ENCODE measurements at regions not wholly inside any gene's neighbourhood (a gene's known extent, or its start where the extent isn't known, plus 50 kb on each side); places are given as distances from the start of the nearest gene placed in this dataset.
"Not testable (repeated sequence)": the region's sequence is repeated elsewhere in the genome, so short reads cannot be mapped to it uniquely, and the experiment has no call there.

DNA sequence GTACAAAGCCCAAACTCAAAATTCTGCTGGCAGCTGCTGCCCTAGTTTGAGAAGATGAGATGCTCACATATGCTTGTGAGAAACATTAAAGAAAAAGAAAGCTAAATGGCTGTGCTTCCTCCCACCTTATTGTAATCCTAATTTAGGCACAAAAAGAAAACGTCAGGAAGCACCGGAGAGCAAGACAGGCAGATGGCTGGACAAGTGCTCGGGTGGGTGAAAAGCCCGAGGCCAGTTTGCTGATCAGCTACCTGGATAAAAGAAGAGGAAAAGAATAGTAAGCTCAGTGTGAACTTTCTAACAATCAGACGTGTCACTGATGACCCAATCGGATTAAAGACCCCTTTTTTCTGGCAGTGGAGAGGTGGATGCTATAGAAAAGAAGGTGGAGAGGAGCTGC is 368.0 kb upstream of the ATP10A start:
- TF ChIP-seq, protein P1, sequence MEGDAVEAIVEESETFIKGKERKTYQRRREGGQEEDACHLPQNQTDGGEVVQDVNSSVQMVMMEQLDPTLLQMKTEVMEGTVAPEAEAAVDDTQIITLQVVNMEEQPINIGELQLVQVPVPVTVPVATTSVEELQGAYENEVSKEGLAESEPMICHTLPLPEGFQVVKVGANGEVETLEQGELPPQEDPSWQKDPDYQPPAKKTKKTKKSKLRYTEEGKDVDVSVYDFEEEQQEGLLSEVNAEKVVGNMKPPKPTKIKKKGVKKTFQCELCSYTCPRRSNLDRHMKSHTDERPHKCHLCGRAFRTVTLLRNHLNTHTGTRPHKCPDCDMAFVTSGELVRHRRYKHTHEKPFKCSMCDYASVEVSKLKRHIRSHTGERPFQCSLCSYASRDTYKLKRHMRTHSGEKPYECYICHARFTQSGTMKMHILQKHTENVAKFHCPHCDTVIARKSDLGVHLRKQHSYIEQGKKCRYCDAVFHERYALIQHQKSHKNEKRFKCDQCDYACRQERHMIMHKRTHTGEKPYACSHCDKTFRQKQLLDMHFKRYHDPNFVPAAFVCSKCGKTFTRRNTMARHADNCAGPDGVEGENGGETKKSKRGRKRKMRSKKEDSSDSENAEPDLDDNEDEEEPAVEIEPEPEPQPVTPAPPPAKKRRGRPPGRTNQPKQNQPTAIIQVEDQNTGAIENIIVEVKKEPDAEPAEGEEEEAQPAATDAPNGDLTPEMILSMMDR (IDR thresholded peaks at IDR 0.05; ENCODE audit: control extremely low read depth, extremely low read depth): no peak
- H3K4me3 ChIP-seq: no peak overlapping the region
- H3K9ac ChIP-seq (ENCODE audit: insufficient read depth in 1 of 2, low read length in 2 of 2): no peak overlapping the region
- H3K36me3 ChIP-seq (ENCODE audit: control insufficient read depth in 4 of 4, insufficient read depth in 4 of 4, low read length in 4 of 4): no peaks in the 10 kb centered on the region
- WGBS, 2 donors: 66 to 68% methylated on average over 6 of the region's 6 CpGs
- no peak for DNase-seq
- no peak overlapping the region for H3K27ac ChIP-seq (ENCODE audit: low read depth in 1 of 2, low read length in 1 of 2)
- H3K27me3 ChIP-seq (ENCODE audit: control insufficient read depth in 3 of 3, insufficient read depth in 3 of 3, low read length in 2 of 3): no peaks in the 10 kb centered on the region
- peaks cover 0 to 4% (median 0%) of the 10 kb centered on the region in 4 donors for H3K9me3 ChIP-seq (ENCODE audit: control insufficient read depth in 4 of 4, insufficient read depth in 3 of 4, low read length in 3 of 4)
- no peaks in the 10 kb centered on the region for H3K4me1 ChIP-seq (ENCODE audit: control insufficient read depth in 5 of 5, insufficient read depth in 5 of 5, low read length in 5 of 5)
- no peak for ATAC-seq (ENCODE audit: insufficient read depth, low FRiP score)

DNA sequence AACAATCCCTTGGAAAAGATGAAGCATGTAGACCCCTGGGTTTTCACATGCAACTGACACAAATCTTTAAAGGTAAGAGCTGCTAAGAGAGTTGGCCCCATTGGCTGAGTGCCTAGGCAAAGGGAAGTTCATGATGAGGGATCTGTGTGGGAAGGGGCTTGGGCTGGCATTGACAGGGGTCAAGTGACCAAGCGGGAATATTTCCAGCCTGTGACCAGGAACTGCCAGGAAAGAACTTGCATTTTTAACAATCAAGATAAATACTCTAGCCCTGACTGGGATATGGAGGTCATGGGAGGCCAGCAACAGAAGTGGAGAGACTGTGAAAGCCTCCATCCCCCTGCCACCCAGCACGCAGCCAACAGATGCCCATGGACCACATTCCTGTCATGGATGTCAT is 361.1 kb upstream of the ATP10A start:
- no peak overlapping the region for H3K27ac ChIP-seq (ENCODE audit: low read depth in 1 of 2, low read length in 1 of 2)
- no peak overlapping the region for H3K4me3 ChIP-seq
- H3K36me3 ChIP-seq (ENCODE audit: control insufficient read depth in 4 of 4, insufficient read depth in 4 of 4, low read length in 4 of 4): no peaks in the 10 kb centered on the region
- no peak overlapping the region for H3K9ac ChIP-seq (ENCODE audit: insufficient read depth in 1 of 2, low read length in 2 of 2)
- no peaks in the 10 kb centered on the region for H3K4me1 ChIP-seq (ENCODE audit: control insufficient read depth in 5 of 5, insufficient read depth in 5 of 5, low read length in 5 of 5)
- ATAC-seq (ENCODE audit: insufficient read depth, low FRiP score) (no peak), DNase-seq (no peak)
- H3K9me3 ChIP-seq (ENCODE audit: control insufficient read depth in 4 of 4, insufficient read depth in 3 of 4, low read length in 3 of 4): peaks cover 0 to 8% (median 0%) of the 10 kb centered on the region in 4 donors
- TF ChIP-seq, protein P1 (IDR thresholded peaks at IDR 0.05; ENCODE audit: control extremely low read depth, extremely low read depth): no peak
- no peaks in the 10 kb centered on the region for H3K27me3 ChIP-seq (ENCODE audit: control insufficient read depth in 3 of 3, insufficient read depth in 3 of 3, low read length in 2 of 3)
- 88% methylated on average over 2 of the region's 2 CpGs for WGBS, 2 donors

- Histone ChIP-seq H3K9ac (ENCODE audit: insufficient read depth in 1 of 2, low read length in 2 of 2) (no peak overlapping the region), H3K4me3 (no peak overlapping the region), H3K36me3 (ENCODE audit: control insufficient read depth in 4 of 4, insufficient read depth in 4 of 4, low read length in 4 of 4) (no peaks in the 10 kb centered on the region), H3K9me3 (ENCODE audit: control insufficient read depth in 4 of 4, insufficient read depth in 3 of 4, low read length in 3 of 4) (peaks cover 0 to 8% (median 0%) of the 10 kb centered on the region in 4 donors), H3K27me3 (ENCODE audit: control insufficient read depth in 3 of 3, insufficient read depth in 3 of 3, low read length in 2 of 3) (no peaks in the 10 kb centered on the region), H3K4me1 (ENCODE audit: control insufficient read depth in 5 of 5, insufficient read depth in 5 of 5, low read length in 5 of 5) (no peaks in the 10 kb centered on the region), H3K27ac (ENCODE audit: low read depth in 1 of 2, low read length in 1 of 2) (no peak overlapping the region)
- ATAC-seq (ENCODE audit: insufficient read depth, low FRiP score) (no peak), DNase-seq (no peak)
- TF ChIP-seq, protein P1 (IDR thresholded peaks at IDR 0.05; ENCODE audit: control extremely low read depth, extremely low read depth): no peak
- WGBS, 2 donors: 73 to 86% methylated on average over 2 of the region's 2 CpGs
Observed at GRCh38 chr15:26223720-26224119, 360.6 kb upstream of the ATP10A start.

- Histone ChIP-seq H3K9ac (ENCODE audit: insufficient read depth in 1 of 2, low read length in 2 of 2) (no peak overlapping the region), H3K27me3 (ENCODE audit: control insufficient read depth in 3 of 3, insufficient read depth in 3 of 3, low read length in 2 of 3) (no peaks in the 10 kb centered on the region), H3K27ac (ENCODE audit: low read depth in 1 of 2, low read length in 1 of 2) (no peak overlapping the region), H3K4me1 (ENCODE audit: control insufficient read depth in 5 of 5, insufficient read depth in 5 of 5, low read length in 5 of 5) (no peaks in the 10 kb centered on the region), H3K36me3 (ENCODE audit: control insufficient read depth in 4 of 4, insufficient read depth in 4 of 4, low read length in 4 of 4) (no peaks in the 10 kb centered on the region), H3K9me3 (ENCODE audit: control insufficient read depth in 4 of 4, insufficient read depth in 3 of 4, low read length in 3 of 4) (peaks cover 0 to 6% (median 0%) of the 10 kb centered on the region in 4 donors), H3K4me3 (no peak overlapping the region)
- DNase-seq (peak in 1 of 3 donors; percentile 6), ATAC-seq (ENCODE audit: insufficient read depth, low FRiP score) (no peak)
- TF ChIP-seq, protein P1 (IDR thresholded peaks at IDR 0.05; ENCODE audit: control extremely low read depth, extremely low read depth): no peak
- 50 to 65% methylated on average over 3 of the region's 3 CpGs for WGBS, 2 donors
Observed at GRCh38 chr15:26222781-26223180, 359.7 kb upstream of the ATP10A start.

GRCh38 chr15:26217043-26217442 is 353.9 kb upstream of the ATP10A start:
- not testable (repeated sequence) for H3K9ac ChIP-seq (ENCODE audit: insufficient read depth in 1 of 2, low read length in 2 of 2); ATAC-seq (ENCODE audit: insufficient read depth, low FRiP score); H3K27ac ChIP-seq (ENCODE audit: low read depth in 1 of 2, low read length in 1 of 2); H3K4me3 ChIP-seq; H3K36me3 ChIP-seq (ENCODE audit: control insufficient read depth in 4 of 4, insufficient read depth in 4 of 4, low read length in 4 of 4); H3K27me3 ChIP-seq (ENCODE audit: control insufficient read depth in 3 of 3, insufficient read depth in 3 of 3, low read length in 2 of 3); H3K9me3 ChIP-seq (ENCODE audit: control insufficient read depth in 4 of 4, insufficient read depth in 3 of 4, low read length in 3 of 4); DNase-seq; H3K4me1 ChIP-seq (ENCODE audit: control insufficient read depth in 5 of 5, insufficient read depth in 5 of 5, low read length in 5 of 5)
- 89 to 95% methylated on average over 2 of the region's 2 CpGs for WGBS, 2 donors

Measured in lung (tissue), 11 donors.